Ovary (tissue), 3 donors: ENCODE measurements at regions not wholly inside any gene's neighbourhood (a gene's known extent, or its start where the extent isn't known, plus 50 kb on each side); places are given as distances from the start of the nearest gene placed in this dataset.

Experiments used
- CTCF ChIP-seq, 3 donors: fragments of 450-650 bp in 2 of 3; fragments of 200-600 bp in 1 of 3; IDR thresholded peaks; one replicate each; pipeline versions ENCODE4 v1.5.1 to v1.8.0; 2016 to 2022; ENCODE audit warnings: antibody characterized with exemption in 3 of 3, mild to moderate bottlenecking in 1 of 3
- POLR2A ChIP-seq: fragments of 450-650 bp; IDR thresholded peaks from one replicate; pipeline ENCODE4 v1.6.1; 2017; ENCODE audit warnings: antibody characterized with exemption, mild to moderate bottlenecking, moderate library complexity
- donor health status: DM: no; HTN: no; CAD: no.

- TF ChIP-seq CTCF (IDR thresholded peaks at IDR 0.05) (no peak), POLR2A (no peak)
Measured at GRCh38 chr3:148500881-148501280, 196.8 kb upstream of the AGTR1 start.
